ENCODE measurements at regions not wholly inside any gene's neighbourhood (a gene's known extent, or its start where the extent isn't known, plus 50 kb on each side); places are given as distances from the start of the nearest gene placed in this dataset.

DNA sequence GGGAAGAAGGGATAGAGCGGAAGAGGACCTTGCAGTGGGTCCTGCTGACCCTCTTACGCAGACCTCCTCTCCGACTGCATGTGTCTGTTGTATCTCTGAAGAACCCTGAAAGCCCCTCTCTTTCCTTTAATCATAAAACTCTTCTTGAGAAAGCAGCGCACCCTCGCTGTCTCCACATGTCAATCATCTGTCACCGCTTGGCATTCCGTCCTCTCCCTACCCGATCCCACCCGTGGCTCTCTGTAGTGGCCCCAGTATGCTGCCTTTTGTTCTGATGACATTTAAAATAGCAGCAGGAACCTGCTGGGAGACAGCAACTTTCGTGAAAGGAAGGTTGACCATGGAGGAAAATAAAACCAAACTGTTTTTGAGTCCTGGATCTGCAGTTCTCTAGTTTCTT, 582.9 kb upstream of the SALL3 start:
- Histone ChIP-seq H3K27ac (ENCODE audit: low read depth, low read length) (no peak overlapping the region), H3K4me1 (ENCODE audit: control insufficient read depth, insufficient read depth, low read length) (no peaks in the 10 kb centered on the region), H3K4me3 (ENCODE audit: low read length) (no peak overlapping the region), H3K9ac (ENCODE audit: low read length) (no peak overlapping the region), H3K27me3 (ENCODE audit: control insufficient read depth, insufficient read depth, low read length) (no peaks in the 10 kb centered on the region), H3K36me3 (ENCODE audit: control insufficient read depth, insufficient read depth, low read length) (no peaks in the 10 kb centered on the region)

DNA sequence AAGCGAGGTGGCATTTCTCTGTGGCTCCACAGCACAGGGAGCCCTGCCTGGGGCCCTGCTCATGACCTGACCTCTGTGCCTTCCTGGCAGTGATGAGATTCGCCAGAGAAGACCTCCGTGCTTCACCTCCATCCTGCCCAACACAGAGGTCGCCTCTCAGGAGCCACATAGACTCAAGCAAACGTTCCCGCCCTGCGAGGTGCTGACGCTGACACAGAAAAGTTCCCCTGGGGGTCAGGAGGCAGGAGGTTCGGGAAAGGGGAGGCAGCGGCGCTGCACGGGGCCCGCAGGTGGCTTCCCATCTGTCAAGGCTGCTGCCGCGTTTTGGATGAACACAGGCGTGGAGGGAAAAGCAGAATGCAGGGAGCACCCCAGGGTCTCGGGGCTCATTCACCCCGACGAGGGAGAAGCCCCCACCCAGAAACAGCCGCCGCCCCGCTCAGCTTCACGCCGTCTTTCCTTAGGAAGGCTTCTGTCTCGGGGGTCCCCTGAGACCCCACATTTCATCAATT, 579.6 kb upstream of the SALL3 start:
- Histone ChIP-seq H3K27ac (ENCODE audit: low read depth, low read length) (no peak overlapping the region), H3K9ac (ENCODE audit: low read length) (no peak overlapping the region), H3K36me3 (ENCODE audit: control insufficient read depth, insufficient read depth, low read length) (no peaks in the 10 kb centered on the region), H3K4me1 (ENCODE audit: control insufficient read depth, insufficient read depth, low read length) (no peaks in the 10 kb centered on the region), H3K27me3 (ENCODE audit: control insufficient read depth, insufficient read depth, low read length) (no peaks in the 10 kb centered on the region), H3K4me3 (ENCODE audit: low read length) (no peak overlapping the region)

DNA sequence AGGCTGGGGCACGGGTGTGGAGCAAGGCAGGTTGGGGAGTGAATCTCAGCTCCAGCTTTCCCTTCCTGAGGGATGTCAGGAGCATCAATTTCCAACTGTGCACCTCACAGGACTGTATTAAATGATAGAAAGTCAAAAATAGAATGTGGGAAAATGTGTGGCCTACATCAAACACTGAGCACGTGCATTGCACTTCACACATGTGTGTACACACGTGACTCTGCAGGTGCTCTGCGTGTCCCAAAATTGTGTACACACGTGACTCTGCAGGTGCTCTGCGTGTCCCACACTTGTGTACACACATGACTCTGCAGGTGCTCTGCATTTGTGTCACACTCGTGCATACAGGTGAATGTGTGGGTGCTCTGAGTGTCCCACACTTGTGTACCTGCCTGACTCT, 577.2 kb upstream of the SALL3 start:
- Histone ChIP-seq H3K27ac (ENCODE audit: low read depth, low read length) (no peak overlapping the region), H3K9ac (ENCODE audit: low read length) (no peak overlapping the region), H3K4me1 (ENCODE audit: control insufficient read depth, insufficient read depth, low read length) (no peaks in the 10 kb centered on the region), H3K4me3 (ENCODE audit: low read length) (no peak overlapping the region), H3K36me3 (ENCODE audit: control insufficient read depth, insufficient read depth, low read length) (no peaks in the 10 kb centered on the region), H3K27me3 (ENCODE audit: control insufficient read depth, insufficient read depth, low read length) (no peaks in the 10 kb centered on the region)

DNA sequence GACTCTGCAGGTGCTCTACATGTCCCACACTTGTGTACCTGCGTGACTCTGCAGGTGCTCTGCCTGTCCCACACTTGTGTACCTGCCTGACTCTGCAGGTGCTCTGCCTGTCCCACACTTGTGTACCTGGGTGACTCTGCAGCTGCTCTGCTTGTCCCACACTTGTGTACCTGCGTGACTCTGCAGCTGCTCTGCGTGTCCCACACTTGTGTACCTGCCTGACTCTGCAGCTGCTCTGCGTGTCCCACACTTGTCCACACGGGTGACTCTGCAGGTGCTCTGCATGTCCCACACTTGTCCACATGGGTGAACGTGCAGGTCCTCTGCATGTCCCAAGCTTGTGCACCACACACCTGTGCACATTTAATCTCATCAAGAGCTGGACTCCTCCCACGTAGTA, 576.7 kb upstream of the SALL3 start:
- H3K27ac ChIP-seq (ENCODE audit: low read depth, low read length): no peak overlapping the region
- H3K4me1 ChIP-seq (ENCODE audit: control insufficient read depth, insufficient read depth, low read length): no peaks in the 10 kb centered on the region
- H3K36me3 ChIP-seq (ENCODE audit: control insufficient read depth, insufficient read depth, low read length): no peaks in the 10 kb centered on the region
- no peaks in the 10 kb centered on the region for H3K27me3 ChIP-seq (ENCODE audit: control insufficient read depth, insufficient read depth, low read length)
- H3K4me3 ChIP-seq (ENCODE audit: low read length): no peak overlapping the region
- no peak overlapping the region for H3K9ac ChIP-seq (ENCODE audit: low read length)

DNA sequence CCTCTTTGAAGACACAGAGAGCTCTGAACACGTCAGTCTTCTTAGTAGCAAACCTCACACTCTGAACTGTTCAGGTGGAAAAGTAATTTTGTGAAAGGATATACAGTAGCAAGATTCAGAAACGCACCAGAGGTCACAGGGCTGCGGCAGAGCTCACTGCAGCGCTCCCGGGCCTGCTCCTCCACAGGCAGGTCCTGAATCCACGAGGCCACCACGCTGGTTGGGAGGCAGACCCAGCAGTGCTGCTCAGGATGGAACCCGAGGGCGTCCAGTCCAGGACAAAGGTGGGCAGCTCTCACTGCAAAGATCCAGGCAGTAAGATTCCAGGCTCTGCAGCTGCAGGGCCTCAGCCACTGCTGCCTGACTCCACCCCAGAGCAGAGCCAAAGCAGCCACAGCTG, 576.2 kb upstream of the SALL3 start:
- Histone ChIP-seq H3K27me3 (ENCODE audit: control insufficient read depth, insufficient read depth, low read length) (no peaks in the 10 kb centered on the region), H3K4me1 (ENCODE audit: control insufficient read depth, insufficient read depth, low read length) (no peaks in the 10 kb centered on the region), H3K36me3 (ENCODE audit: control insufficient read depth, insufficient read depth, low read length) (no peaks in the 10 kb centered on the region), H3K27ac (ENCODE audit: low read depth, low read length) (no peak overlapping the region), H3K4me3 (ENCODE audit: low read length) (no peak overlapping the region), H3K9ac (ENCODE audit: low read length) (no peak overlapping the region)

DNA sequence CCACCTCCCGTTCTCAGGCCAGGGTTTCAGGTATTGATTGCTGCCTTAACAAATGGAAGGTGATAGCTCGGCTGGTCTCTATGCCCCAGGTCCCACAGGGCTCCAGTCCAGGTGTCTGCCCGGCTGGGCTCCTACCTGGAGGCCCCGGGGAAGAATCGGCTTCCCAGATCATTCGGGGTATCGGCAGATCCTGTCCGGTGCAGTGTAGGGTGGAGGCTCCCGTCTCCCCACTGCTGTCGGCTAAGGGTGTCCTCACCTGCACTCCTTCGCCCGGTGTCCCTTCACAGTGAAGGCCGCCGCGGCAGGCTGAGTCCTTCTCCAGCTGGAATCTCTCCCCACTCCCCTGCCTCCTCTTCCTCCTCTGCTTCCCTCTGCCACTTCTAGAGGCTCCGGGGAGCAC, 573.9 kb upstream of the SALL3 start:
- Histone ChIP-seq H3K4me1 (ENCODE audit: control insufficient read depth, insufficient read depth, low read length) (no peaks in the 10 kb centered on the region), H3K9ac (ENCODE audit: low read length) (no peak overlapping the region), H3K4me3 (ENCODE audit: low read length) (no peak overlapping the region), H3K27me3 (ENCODE audit: control insufficient read depth, insufficient read depth, low read length) (no peaks in the 10 kb centered on the region), H3K27ac (ENCODE audit: low read depth, low read length) (no peak overlapping the region), H3K36me3 (ENCODE audit: control insufficient read depth, insufficient read depth, low read length) (no peaks in the 10 kb centered on the region)

DNA sequence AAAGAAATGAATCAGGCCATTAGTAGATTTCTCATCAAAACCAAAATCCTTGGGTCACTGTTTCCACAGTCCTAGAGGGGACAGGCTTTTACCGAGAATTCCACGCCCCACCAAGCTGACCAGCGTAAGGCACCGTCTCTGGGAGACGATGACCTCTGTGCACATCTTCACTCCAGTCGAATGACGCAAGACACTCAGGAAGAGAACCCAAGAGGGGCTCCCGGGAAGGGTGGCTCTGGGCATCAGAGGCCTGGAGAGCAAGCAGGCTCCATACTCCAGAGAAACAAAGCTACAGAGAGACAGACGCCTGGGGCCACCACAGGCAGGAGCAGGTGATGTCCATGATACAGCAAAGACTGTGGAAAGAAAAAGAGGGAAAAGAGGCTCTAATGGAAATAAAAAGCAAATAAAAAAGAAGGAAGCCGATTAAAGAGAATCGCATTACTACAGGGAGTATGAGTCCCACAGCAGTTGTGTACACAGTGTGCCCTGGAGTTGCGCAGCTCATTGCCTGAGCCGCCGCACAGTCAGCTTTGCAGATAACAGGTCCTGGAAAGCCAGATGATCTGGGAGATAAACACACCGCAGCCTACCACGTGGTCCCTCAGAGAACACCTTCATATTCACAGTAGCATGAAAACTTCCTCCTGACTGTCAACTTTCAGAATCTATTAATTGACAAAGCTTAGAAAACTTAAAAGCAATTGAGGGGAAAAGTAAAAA, 572.7 kb upstream of the SALL3 start:
- H3K27ac ChIP-seq (ENCODE audit: low read depth, low read length): no peak overlapping the region
- H3K27me3 ChIP-seq (ENCODE audit: control insufficient read depth, insufficient read depth, low read length): no peaks in the 10 kb centered on the region
- H3K36me3 ChIP-seq (ENCODE audit: control insufficient read depth, insufficient read depth, low read length): no peaks in the 10 kb centered on the region
- H3K4me3 ChIP-seq (ENCODE audit: low read length): no peak overlapping the region
- no peaks in the 10 kb centered on the region for H3K4me1 ChIP-seq (ENCODE audit: control insufficient read depth, insufficient read depth, low read length)
- H3K9ac ChIP-seq (ENCODE audit: low read length): no peak overlapping the region

DNA sequence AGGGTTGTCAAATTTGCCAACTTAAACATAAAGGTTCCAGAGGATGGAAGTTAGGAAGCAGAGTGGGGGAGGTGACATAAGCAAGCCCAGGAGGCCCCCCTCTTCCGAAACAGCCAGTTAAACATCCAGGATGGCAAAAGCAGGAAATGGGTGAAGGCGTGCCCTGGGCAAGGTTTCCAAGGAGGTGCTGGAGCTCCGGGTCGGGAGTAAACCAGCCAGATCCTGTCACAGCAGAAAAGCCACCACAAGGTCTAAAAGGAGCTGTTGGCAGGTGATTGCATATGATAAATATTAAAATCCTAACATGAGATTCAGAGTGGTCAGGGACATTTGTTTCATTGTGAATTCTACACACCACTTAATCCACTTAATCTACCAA, 572.2 kb upstream of the SALL3 start:
- Histone ChIP-seq H3K9ac (ENCODE audit: low read length) (no peak overlapping the region), H3K36me3 (ENCODE audit: control insufficient read depth, insufficient read depth, low read length) (no peaks in the 10 kb centered on the region), H3K4me1 (ENCODE audit: control insufficient read depth, insufficient read depth, low read length) (no peaks in the 10 kb centered on the region), H3K27ac (ENCODE audit: low read depth, low read length) (no peak overlapping the region), H3K4me3 (ENCODE audit: low read length) (no peak overlapping the region), H3K27me3 (ENCODE audit: control insufficient read depth, insufficient read depth, low read length) (no peaks in the 10 kb centered on the region)

DNA sequence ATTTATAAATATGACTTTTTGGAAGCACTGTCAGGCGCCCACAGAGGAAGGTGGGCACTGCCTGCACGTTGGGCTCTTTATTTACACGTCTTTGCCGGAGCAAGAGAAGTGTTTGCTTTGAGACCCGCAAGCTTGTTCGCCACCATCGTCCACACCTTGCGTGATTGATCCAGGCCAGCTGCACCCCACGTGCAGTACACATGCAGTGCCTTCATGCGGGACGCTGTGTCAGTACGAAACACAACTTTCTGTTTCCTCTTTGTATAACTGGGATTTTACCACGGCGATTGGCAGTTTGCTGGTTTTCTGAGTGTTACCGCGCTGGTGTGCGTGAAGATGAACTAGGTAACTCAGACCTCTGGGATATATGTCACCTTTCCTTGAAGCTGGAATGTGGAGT, 571.0 kb upstream of the SALL3 start:
- no peaks in the 10 kb centered on the region for H3K36me3 ChIP-seq (ENCODE audit: control insufficient read depth, insufficient read depth, low read length)
- H3K27ac ChIP-seq (ENCODE audit: low read depth, low read length): no peak overlapping the region
- no peaks in the 10 kb centered on the region for H3K4me1 ChIP-seq (ENCODE audit: control insufficient read depth, insufficient read depth, low read length)
- no peaks in the 10 kb centered on the region for H3K27me3 ChIP-seq (ENCODE audit: control insufficient read depth, insufficient read depth, low read length)
- no peak overlapping the region for H3K4me3 ChIP-seq (ENCODE audit: low read length)
- no peak overlapping the region for H3K9ac ChIP-seq (ENCODE audit: low read length)

DNA sequence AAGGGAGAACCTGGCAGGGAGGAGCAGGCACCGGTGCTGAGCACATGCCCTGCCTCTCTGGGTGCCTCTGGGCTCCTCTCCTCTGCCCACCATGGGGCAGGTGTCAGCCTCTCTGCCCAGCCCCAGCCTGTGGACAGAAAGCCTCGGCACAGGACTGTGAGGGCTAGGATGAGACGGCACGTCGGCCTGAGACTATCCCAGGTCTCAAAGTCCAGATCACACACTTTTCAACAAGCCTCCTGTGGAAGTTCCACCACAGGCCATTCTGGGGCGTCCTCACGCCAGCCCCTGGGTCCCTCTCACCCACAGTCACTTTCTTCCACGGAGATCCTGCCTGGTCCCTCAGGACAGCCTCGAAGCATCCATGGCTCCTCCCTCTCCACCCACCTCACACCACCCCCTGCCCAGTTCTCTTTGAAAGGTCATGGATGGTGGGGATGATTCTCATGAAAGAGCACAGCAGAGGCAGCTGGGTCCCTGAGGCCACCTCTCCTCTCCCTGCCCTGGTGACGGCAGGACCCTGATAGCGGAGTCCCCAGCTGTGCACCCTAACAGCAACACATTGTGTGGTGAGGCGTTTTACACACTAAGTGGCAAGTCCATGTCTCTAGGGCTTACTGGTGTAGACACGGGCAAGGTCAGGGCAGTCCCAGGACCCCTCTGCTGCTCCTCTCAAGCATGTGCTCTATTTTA, 569.4 kb upstream of the SALL3 start:
- H3K27ac ChIP-seq (ENCODE audit: low read depth, low read length): no peak overlapping the region
- H3K4me1 ChIP-seq (ENCODE audit: control insufficient read depth, insufficient read depth, low read length): no peaks in the 10 kb centered on the region
- H3K9ac ChIP-seq (ENCODE audit: low read length): no peak overlapping the region
- no peaks in the 10 kb centered on the region for H3K36me3 ChIP-seq (ENCODE audit: control insufficient read depth, insufficient read depth, low read length)
- H3K27me3 ChIP-seq (ENCODE audit: control insufficient read depth, insufficient read depth, low read length): no peaks in the 10 kb centered on the region
- H3K4me3 ChIP-seq (ENCODE audit: low read length): no peak overlapping the region

DNA sequence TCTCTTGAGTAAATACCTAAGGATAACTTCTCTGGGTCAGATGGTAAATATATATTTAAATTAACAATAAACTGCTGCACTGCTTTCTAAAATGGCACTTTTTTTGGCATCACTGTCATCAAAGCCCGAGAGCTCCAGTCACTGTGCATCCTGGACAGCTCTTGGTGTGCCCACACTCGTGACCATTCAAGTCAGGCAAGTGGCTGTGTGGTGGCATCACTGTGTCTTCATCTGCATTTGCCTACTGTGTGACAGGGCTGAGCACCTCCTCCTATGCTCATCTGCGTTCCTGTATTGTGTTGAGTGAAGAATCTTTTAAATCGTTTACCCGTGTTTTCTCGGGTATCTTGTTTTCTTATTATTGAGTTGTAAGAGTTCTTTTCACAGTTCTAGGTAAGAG, 568.1 kb upstream of the SALL3 start:
- Histone ChIP-seq H3K27me3 (ENCODE audit: control insufficient read depth, insufficient read depth, low read length) (no peaks in the 10 kb centered on the region), H3K4me3 (ENCODE audit: low read length) (no peak overlapping the region), H3K27ac (ENCODE audit: low read depth, low read length) (no peak overlapping the region), H3K9ac (ENCODE audit: low read length) (no peak overlapping the region), H3K4me1 (ENCODE audit: control insufficient read depth, insufficient read depth, low read length) (no peaks in the 10 kb centered on the region), H3K36me3 (ENCODE audit: control insufficient read depth, insufficient read depth, low read length) (no peaks in the 10 kb centered on the region)

DNA sequence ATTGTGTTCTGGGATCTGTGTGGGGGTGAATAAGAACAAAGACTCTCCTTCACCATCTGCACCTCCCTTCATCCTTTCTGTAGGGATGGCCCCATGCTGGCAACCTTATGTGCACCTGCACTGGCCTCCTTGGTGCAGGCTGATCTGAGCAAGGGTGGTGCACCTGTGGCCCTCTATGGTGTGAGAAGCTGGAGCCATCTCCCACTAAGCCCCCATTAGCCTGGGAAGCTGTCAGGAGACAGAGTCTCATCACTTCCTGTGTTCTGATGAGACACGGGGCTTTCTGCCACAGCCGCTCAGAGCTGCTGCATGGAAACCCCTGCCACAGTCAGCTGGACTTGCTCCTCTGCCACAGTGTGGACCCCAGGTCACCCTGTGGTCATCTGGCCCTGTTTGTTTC, 565.3 kb upstream of the SALL3 start:
- H3K9ac ChIP-seq (ENCODE audit: low read length): no peak overlapping the region
- no peaks in the 10 kb centered on the region for H3K4me1 ChIP-seq (ENCODE audit: control insufficient read depth, insufficient read depth, low read length)
- H3K4me3 ChIP-seq (ENCODE audit: low read length): no peak overlapping the region
- H3K27ac ChIP-seq (ENCODE audit: low read depth, low read length): no peak overlapping the region
- no peaks in the 10 kb centered on the region for H3K27me3 ChIP-seq (ENCODE audit: control insufficient read depth, insufficient read depth, low read length)
- no peaks in the 10 kb centered on the region for H3K36me3 ChIP-seq (ENCODE audit: control insufficient read depth, insufficient read depth, low read length)

DNA sequence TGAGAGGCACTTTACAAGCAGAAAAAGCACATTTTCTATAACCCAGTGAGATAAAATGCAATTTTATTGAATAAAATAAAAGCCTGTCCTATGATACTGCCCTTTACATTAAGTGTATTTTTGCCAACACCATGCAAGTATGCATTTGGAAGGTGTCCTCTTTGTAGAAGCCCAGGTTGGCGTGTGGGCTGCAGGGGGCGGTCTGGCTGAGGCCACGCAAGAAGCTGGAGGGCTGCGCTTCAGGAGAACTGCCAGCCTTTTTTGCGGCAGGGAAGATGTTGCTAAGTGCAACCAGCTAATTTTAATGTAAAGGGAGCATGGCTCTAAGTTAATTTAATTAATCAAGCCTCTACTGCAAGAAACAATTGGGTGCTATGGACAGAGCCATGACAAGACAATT, 562.8 kb upstream of the SALL3 start:
- Histone ChIP-seq H3K4me1 (ENCODE audit: control insufficient read depth, insufficient read depth, low read length) (no peaks in the 10 kb centered on the region), H3K27me3 (ENCODE audit: control insufficient read depth, insufficient read depth, low read length) (no peaks in the 10 kb centered on the region), H3K9ac (ENCODE audit: low read length) (no peak overlapping the region), H3K27ac (ENCODE audit: low read depth, low read length) (no peak overlapping the region), H3K36me3 (ENCODE audit: control insufficient read depth, insufficient read depth, low read length) (no peaks in the 10 kb centered on the region), H3K4me3 (ENCODE audit: low read length) (no peak overlapping the region)
